Endodermal cell (in vitro differentiated cells): ENCODE measurements at regions not wholly inside any gene's neighbourhood (a gene's known extent, or its start where the extent isn't known, plus 50 kb on each side); places are given as distances from the start of the nearest gene placed in this dataset.

ENCODE experiments used
- DNase-seq: peaks from one replicate; pipeline ENCODE4 v3.0.0-alpha.2; 2017
- H3K27ac ChIP-seq: 2 replicates; pipeline ENCODE4 v1.5.1; 2013; ENCODE audit warnings: mild to moderate bottlenecking, low read depth, low read length, moderate library complexity
- H3K27me3 ChIP-seq: 2 replicates; pipeline ENCODE4 v1.6.1; 2013; ENCODE audit warnings: mild to moderate bottlenecking, low read length, moderate library complexity; ENCODE audit not compliant: insufficient read depth, control insufficient read depth, poor library complexity, severe bottlenecking
- H3K36me3 ChIP-seq: 2 replicates; pipeline ENCODE4 v1.7.0; 2013; ENCODE audit warnings: mild to moderate bottlenecking, low read length, moderate library complexity; ENCODE audit not compliant: control insufficient read depth, insufficient read depth
- H3K4me1 ChIP-seq: one replicate; pipeline ENCODE4 v1.7.0; 2013; ENCODE audit warnings: low read length; ENCODE audit not compliant: control insufficient read depth, insufficient read depth
- H3K4me3 ChIP-seq: 2 replicates; pipeline ENCODE4 v1.5.1; 2013; ENCODE audit warnings: mild to moderate bottlenecking, low read length, moderate library complexity
- H3K9ac ChIP-seq: 2 replicates; pipeline ENCODE4 v1.6.1; 2013; ENCODE audit warnings: mild to moderate bottlenecking, low read length, moderate library complexity; ENCODE audit not compliant: poor library complexity, severe bottlenecking; ENCODE audit errors: extremely low read depth
- H3K9me3 ChIP-seq: 2 replicates; pipeline ENCODE4 v1.6.1; 2013; ENCODE audit warnings: mild to moderate bottlenecking, low read length, moderate library complexity; ENCODE audit not compliant: control insufficient read depth
- H3K27ac Mint-ChIP-seq: 2 replicates; pipeline ENCODE4 v1.8.0; 2020; ENCODE audit warnings: mixed read lengths
- H3K27me3 Mint-ChIP-seq: 2 replicates; pipeline ENCODE4 v1.8.0; 2021; ENCODE audit warnings: mild to moderate bottlenecking, mixed read lengths; ENCODE audit not compliant: insufficient read depth
- H3K36me3 Mint-ChIP-seq: 2 replicates; pipeline ENCODE4 v1.8.0; 2020; ENCODE audit warnings: low read depth, mixed read lengths
- H3K4me1 Mint-ChIP-seq: 2 replicates; pipeline ENCODE4 v1.8.0; 2020; ENCODE audit warnings: mixed read lengths
- H3K4me3 Mint-ChIP-seq: 2 replicates; pipeline ENCODE4 v1.8.0; 2020; ENCODE audit warnings: mild to moderate bottlenecking, moderate library complexity, mixed read lengths
- H3K9me3 Mint-ChIP-seq: 2 replicates; pipeline ENCODE4 v1.8.0; 2020; ENCODE audit warnings: mild to moderate bottlenecking, mixed read lengths
- WGBS, 2 experiments: methylation state at CpG; one replicate each; pipeline versions ENCODE4 v1.1.5 to v1.1.7; 2013; ENCODE audit warnings: missing lambda C conversion rate in 2 of 2, mixed read lengths in 1 of 2; ENCODE audit not compliant: insufficient coverage in 1 of 2, insufficient read length in 1 of 2; 5-methylcytosine and 5-hydroxymethylcytosine counted together
- TF ChIP-seq, protein P1 (sequence below): fragments of 200-600 bp; sonication (generic); conservative IDR thresholded peaks from 2 replicates; pipeline ENCODE4 v1.5.0; 2021; ENCODE audit warnings: antibody characterized with exemption, mild to moderate bottlenecking

DNA sequence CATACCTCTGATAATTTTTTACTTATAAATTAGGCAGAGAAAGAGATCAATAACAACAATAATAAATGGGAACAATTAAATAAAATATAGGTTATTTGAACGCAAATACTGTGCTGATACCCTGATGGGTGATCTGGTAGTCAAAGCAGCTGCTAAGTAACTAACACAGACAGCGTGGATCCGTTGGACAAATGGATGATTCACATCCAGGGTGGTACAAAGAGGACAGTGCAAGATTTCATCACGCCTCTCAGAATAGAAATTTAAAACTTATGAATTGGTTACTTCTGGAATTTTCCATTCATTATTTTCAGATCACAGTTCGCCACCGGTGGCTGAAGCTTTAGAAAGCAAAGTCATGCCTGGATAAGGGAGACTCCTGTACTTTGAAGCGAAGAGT, 1066.0 kb upstream of the ADGRL3 start:
- Mint-ChIP-seq H3K27ac (no peak overlapping the region), H3K9me3 (no peaks in the 10 kb centered on the region), H3K4me3 (no peak overlapping the region), H3K4me1 (no peaks in the 10 kb centered on the region), H3K36me3 (no peaks in the 10 kb centered on the region), H3K27me3 (no peaks in the 10 kb centered on the region)
- no peaks in the 10 kb centered on the region for H3K9me3 ChIP-seq
- DNase-seq: no peak
- no peak overlapping the region for H3K4me3 ChIP-seq
- TF ChIP-seq, protein P1, sequence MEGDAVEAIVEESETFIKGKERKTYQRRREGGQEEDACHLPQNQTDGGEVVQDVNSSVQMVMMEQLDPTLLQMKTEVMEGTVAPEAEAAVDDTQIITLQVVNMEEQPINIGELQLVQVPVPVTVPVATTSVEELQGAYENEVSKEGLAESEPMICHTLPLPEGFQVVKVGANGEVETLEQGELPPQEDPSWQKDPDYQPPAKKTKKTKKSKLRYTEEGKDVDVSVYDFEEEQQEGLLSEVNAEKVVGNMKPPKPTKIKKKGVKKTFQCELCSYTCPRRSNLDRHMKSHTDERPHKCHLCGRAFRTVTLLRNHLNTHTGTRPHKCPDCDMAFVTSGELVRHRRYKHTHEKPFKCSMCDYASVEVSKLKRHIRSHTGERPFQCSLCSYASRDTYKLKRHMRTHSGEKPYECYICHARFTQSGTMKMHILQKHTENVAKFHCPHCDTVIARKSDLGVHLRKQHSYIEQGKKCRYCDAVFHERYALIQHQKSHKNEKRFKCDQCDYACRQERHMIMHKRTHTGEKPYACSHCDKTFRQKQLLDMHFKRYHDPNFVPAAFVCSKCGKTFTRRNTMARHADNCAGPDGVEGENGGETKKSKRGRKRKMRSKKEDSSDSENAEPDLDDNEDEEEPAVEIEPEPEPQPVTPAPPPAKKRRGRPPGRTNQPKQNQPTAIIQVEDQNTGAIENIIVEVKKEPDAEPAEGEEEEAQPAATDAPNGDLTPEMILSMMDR: no peak
- no peak overlapping the region for H3K9ac ChIP-seq
- WGBS, 2 experiments: 95 to 98% methylated on average over 3 to 7 of the region's 7 CpGs
- H3K27ac ChIP-seq: no peak overlapping the region
- no peaks in the 10 kb centered on the region for H3K36me3 ChIP-seq
- no peaks in the 10 kb centered on the region for H3K4me1 ChIP-seq
- no peaks in the 10 kb centered on the region for H3K27me3 ChIP-seq

DNA sequence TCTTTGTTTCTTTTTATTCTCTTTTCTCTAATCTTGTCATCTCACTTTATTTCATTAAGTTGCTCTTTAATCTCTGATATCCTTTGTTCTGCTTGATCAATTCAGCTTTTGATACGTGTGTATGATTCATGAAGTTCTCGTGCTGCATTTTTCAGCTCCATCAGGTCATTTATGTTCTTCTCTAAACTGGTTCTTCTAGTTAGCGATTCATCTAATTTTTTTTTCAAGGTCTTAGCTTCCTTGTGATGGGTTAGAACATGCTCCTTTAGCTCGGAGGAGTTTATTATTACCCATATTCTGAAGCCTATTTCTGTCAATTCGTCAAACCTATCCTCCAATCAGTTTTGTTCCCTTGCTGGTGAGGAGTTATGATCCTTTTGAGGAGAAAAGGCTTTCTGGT, 1045.0 kb upstream of the ADGRL3 start:
- no peak overlapping the region for H3K4me3 Mint-ChIP-seq
- no peaks in the 10 kb centered on the region for H3K27me3 Mint-ChIP-seq
- H3K9ac ChIP-seq: no peak overlapping the region
- H3K27ac ChIP-seq: no peak overlapping the region
- H3K9me3 ChIP-seq: peaks cover 7% of the 10 kb centered on the region
- no peaks in the 10 kb centered on the region for H3K27me3 ChIP-seq
- no peaks in the 10 kb centered on the region for H3K36me3 ChIP-seq
- TF ChIP-seq, protein P1: no peak
- no peak overlapping the region for H3K4me3 ChIP-seq
- H3K36me3 Mint-ChIP-seq: no peaks in the 10 kb centered on the region
- DNase-seq: no peak
- H3K4me1 Mint-ChIP-seq: no peaks in the 10 kb centered on the region
- 99 to 100% methylated on average over 3 to 5 of the region's 5 CpGs for WGBS, 2 experiments
- H3K9me3 Mint-ChIP-seq: peaks cover 12% of the 10 kb centered on the region
- H3K4me1 ChIP-seq: no peaks in the 10 kb centered on the region
- no peak overlapping the region for H3K27ac Mint-ChIP-seq

DNA sequence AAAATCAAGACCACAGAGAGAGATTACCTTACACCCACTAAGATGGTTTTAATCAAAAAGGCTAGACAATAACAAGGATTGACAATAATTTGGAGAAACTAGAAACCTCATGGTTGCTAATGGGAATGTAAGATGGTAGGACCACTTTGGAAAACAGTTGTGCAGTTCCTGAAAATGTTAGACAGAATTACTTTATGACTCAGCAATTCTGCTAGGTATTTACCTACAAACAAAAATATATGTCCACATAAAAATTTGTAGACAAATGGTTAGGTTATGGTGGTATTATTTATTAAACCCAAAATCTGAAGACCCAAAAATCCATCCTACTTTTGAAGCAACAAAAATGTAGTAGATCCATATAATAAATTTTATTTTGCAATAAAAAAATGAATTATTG, 1027.0 kb upstream of the ADGRL3 start:
- no peak overlapping the region for H3K4me3 ChIP-seq
- Mint-ChIP-seq H3K27me3 (no peaks in the 10 kb centered on the region), H3K27ac (no peak overlapping the region), H3K36me3 (no peaks in the 10 kb centered on the region), H3K4me3 (no peak overlapping the region), H3K4me1 (no peaks in the 10 kb centered on the region), H3K9me3 (no peaks in the 10 kb centered on the region)
- H3K4me1 ChIP-seq: no peaks in the 10 kb centered on the region
- H3K9ac ChIP-seq: no peak overlapping the region
- no peaks in the 10 kb centered on the region for H3K27me3 ChIP-seq
- DNase-seq: no peak
- H3K9me3 ChIP-seq: no peaks in the 10 kb centered on the region
- H3K36me3 ChIP-seq: no peaks in the 10 kb centered on the region
- no peak overlapping the region for H3K27ac ChIP-seq
- TF ChIP-seq, protein P1: no peak
